ENCODE measurements at regions not wholly inside any gene's neighbourhood (a gene's known extent, or its start where the extent isn't known, plus 50 kb on each side); places are given as distances from the start of the nearest gene placed in this dataset.

DNA sequence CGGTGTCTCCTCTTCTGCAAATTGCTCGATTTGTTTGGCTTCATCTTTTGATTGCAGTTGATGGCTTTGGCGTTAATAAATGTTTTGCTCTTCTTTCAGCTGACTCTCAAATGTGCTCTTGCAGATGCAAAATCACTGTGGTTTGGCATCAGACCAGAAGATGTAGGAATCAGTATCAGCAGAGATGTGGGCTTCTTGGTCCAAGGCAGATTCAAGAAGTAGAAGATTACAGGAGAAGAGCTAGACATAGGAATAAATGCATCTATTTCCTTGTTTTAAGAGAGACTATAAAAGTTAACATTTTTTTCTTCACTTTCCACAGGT is 59.8 kb upstream of the BACH1 start:
- TF ChIP-seq POLR2A (IDR thresholded peaks at IDR 0.05) = no peak
- TF ChIP-seq POLR2AphosphoS5 (IDR thresholded peaks at IDR 0.05) = no peak
- TF ChIP-seq, protein P1, sequence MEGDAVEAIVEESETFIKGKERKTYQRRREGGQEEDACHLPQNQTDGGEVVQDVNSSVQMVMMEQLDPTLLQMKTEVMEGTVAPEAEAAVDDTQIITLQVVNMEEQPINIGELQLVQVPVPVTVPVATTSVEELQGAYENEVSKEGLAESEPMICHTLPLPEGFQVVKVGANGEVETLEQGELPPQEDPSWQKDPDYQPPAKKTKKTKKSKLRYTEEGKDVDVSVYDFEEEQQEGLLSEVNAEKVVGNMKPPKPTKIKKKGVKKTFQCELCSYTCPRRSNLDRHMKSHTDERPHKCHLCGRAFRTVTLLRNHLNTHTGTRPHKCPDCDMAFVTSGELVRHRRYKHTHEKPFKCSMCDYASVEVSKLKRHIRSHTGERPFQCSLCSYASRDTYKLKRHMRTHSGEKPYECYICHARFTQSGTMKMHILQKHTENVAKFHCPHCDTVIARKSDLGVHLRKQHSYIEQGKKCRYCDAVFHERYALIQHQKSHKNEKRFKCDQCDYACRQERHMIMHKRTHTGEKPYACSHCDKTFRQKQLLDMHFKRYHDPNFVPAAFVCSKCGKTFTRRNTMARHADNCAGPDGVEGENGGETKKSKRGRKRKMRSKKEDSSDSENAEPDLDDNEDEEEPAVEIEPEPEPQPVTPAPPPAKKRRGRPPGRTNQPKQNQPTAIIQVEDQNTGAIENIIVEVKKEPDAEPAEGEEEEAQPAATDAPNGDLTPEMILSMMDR (IDR thresholded peaks at IDR 0.05) = no peak
- TF ChIP-seq EP300 (IDR thresholded peaks at IDR 0.05) = no peak

Measured in suprapubic skin (tissue), 4 donors.